ENCODE measurements at regions not wholly inside any gene's neighbourhood (a gene's known extent, or its start where the extent isn't known, plus 50 kb on each side); places are given as distances from the start of the nearest gene placed in this dataset.

DNA sequence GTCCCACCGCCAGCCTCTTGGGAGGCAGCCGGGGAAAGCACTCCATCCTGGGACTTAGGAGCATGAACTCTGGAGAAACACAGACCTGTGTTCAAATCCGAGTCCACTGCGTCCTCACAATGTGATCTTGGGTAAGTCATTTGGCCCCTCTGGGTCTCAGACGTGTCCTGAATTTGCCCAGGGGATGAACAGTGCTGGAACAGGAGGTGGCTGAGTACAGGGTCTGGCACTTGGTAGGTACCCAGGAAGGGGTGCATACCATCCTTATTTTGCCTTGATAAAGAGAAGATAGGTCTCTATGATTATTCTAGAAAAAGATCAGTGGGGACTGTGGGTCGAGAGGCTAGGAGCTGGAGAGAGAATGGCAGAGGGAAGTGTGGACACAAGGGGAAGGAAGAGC, 135.7 kb downstream of the FGF18 start:
- intact Hi-C loops (cut with micrococcal nuclease), result no loop called here
- Histone ChIP-seq H3K9me3 (ENCODE audit: control insufficient read depth in 2 of 3, low read length in 3 of 3) (no peaks in the 10 kb centered on the region), H3K36me3 (ENCODE audit: control insufficient read depth in 2 of 3, insufficient read depth in 3 of 3, low read length in 3 of 3) (no peaks in the 10 kb centered on the region), H3K4me3 (ENCODE audit: low read length) (no peak overlapping the region), H3K4me1 (ENCODE audit: control insufficient read depth in 2 of 2, insufficient read depth in 2 of 2, low read length in 2 of 2) (no peaks in the 10 kb centered on the region), H3K27ac (ENCODE audit: low read depth, low read length) (no peak overlapping the region), H3K27me3 (ENCODE audit: control insufficient read depth in 2 of 2, insufficient read depth in 2 of 2, low read length in 2 of 2) (no peaks in the 10 kb centered on the region)
- Mint-ChIP-seq H3K4me1 (no peaks in the 10 kb centered on the region), H3K9me3 (peaks cover 0 to 21% (median 4%) of the 10 kb centered on the region in 11 donors), H3K27me3 (peaks cover 0 to 8% (median 4%) of the 10 kb centered on the region in 5 donors), H3K4me3 (no peak overlapping the region), H3K36me3 (no peaks in the 10 kb centered on the region), H3K27ac (no peak overlapping the region)
- ATAC-seq (no peak), DNase-seq (no peak)
- ChIA-PET CTCF (no interaction called here), POLR2A (no interaction called here)

DNA sequence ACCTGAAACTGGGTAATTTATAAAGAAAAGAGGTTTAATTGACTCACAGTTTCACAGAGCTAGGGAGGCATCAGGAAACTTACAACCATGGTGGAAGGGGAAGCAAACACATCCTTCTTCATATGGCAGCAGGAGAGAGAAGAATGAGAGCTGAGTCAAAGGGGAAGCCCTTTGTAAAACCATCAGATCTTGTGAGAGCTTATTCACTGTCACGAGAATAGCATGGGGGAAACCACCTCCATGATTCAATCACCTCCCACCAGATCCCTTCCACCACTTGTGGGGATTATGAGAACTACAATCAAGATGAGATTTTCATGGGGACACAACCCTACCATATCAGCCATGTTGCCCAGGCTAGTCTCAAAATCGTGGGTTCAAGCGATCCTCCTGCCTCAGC, 143.4 kb downstream of the FGF18 start:
- POLR2A ChIA-PET, result no interaction called here
- no peak overlapping the region for H3K27ac Mint-ChIP-seq
- CTCF ChIA-PET, result no interaction called here
- H3K36me3 Mint-ChIP-seq, result peaks cover 0 to 4% (median 0%) of the 10 kb centered on the region in 5 donors
- no peaks in the 10 kb centered on the region for H3K27me3 ChIP-seq (ENCODE audit: control insufficient read depth in 2 of 2, insufficient read depth in 2 of 2, low read length in 2 of 2)
- no peaks in the 10 kb centered on the region for H3K36me3 ChIP-seq (ENCODE audit: control insufficient read depth in 2 of 3, insufficient read depth in 3 of 3, low read length in 3 of 3)
- H3K9me3 Mint-ChIP-seq, result peaks cover 0 to 20% (median 9%) of the 10 kb centered on the region in 11 donors
- H3K4me1 Mint-ChIP-seq, result no peaks in the 10 kb centered on the region
- no peak overlapping the region for H3K27ac ChIP-seq (ENCODE audit: low read depth, low read length)
- H3K27me3 Mint-ChIP-seq, result peaks cover 0 to 28% (median 19%) of the 10 kb centered on the region in 5 donors
- H3K4me3 Mint-ChIP-seq, result no peak overlapping the region
- intact Hi-C loops (cut with micrococcal nuclease), result no loop called here
- no peaks in the 10 kb centered on the region for H3K9me3 ChIP-seq (ENCODE audit: control insufficient read depth in 2 of 3, low read length in 3 of 3)
- no peaks in the 10 kb centered on the region for H3K4me1 ChIP-seq (ENCODE audit: control insufficient read depth in 2 of 2, insufficient read depth in 2 of 2, low read length in 2 of 2)
- ATAC-seq (no peak), DNase-seq (no peak)
- no peak overlapping the region for H3K4me3 ChIP-seq (ENCODE audit: low read length)

- Mint-ChIP-seq H3K27me3 (peaks cover 0 to 39% (median 19%) of the 10 kb centered on the region in 5 donors), H3K36me3 (peaks cover 0 to 19% (median 4%) of the 10 kb centered on the region in 5 donors), H3K4me1 (peaks cover 0 to 1% (median 0%) of the 10 kb centered on the region in 7 donors), H3K9me3 (peaks cover 6 to 58% (median 31%) of the 10 kb centered on the region in 11 donors), H3K4me3 (no peak overlapping the region), H3K27ac (no peak overlapping the region)
- POLR2A ChIA-PET, result no interaction called here
- intact Hi-C loops (cut with micrococcal nuclease), result no loop called here
- no peaks in the 10 kb centered on the region for H3K36me3 ChIP-seq (ENCODE audit: control insufficient read depth in 2 of 3, insufficient read depth in 3 of 3, low read length in 3 of 3)
- no peak overlapping the region for H3K4me3 ChIP-seq (ENCODE audit: low read length)
- CTCF ChIA-PET, result no interaction called here
- ATAC-seq (no peak), DNase-seq (no peak)
- no peaks in the 10 kb centered on the region for H3K27me3 ChIP-seq (ENCODE audit: control insufficient read depth in 2 of 2, insufficient read depth in 2 of 2, low read length in 2 of 2)
- H3K27ac ChIP-seq (ENCODE audit: low read depth, low read length), result no peak overlapping the region
- no peaks in the 10 kb centered on the region for H3K4me1 ChIP-seq (ENCODE audit: control insufficient read depth in 2 of 2, insufficient read depth in 2 of 2, low read length in 2 of 2)
- H3K9me3 ChIP-seq (ENCODE audit: control insufficient read depth in 2 of 3, low read length in 3 of 3), result peaks cover 0 to 6% (median 0%) of the 10 kb centered on the region in 3 experiments
These were observed 148.9 kb downstream of the FGF18 start for GRCh38 chr5:171568389-171568788.

GRCh38 chr5:171569065-171569712, 149.7 kb downstream of the FGF18 start:
- no peak for DNase-seq
- H3K9me3 Mint-ChIP-seq, result peaks cover 6 to 54% (median 31%) of the 10 kb centered on the region in 11 donors
- intact Hi-C loops (cut with micrococcal nuclease), result no loop called here

GRCh38 chr5:171570244-171570825, 150.9 kb downstream of the FGF18 start:
- DNase-seq (no peak), ATAC-seq (no peak)
- intact Hi-C loops (cut with micrococcal nuclease), result no loop called here
- H3K36me3 ChIP-seq (ENCODE audit: control insufficient read depth in 2 of 3, insufficient read depth in 3 of 3, low read length in 3 of 3), result no peaks in the 10 kb centered on the region
- H3K27me3 Mint-ChIP-seq, result peaks cover 0 to 39% (median 26%) of the 10 kb centered on the region in 5 donors
- H3K9me3 Mint-ChIP-seq, result peaks cover 6 to 58% (median 31%) of the 10 kb centered on the region in 11 donors
- POLR2A ChIA-PET, result no interaction called here
- peaks cover 0 to 1% (median 0%) of the 10 kb centered on the region in 7 donors for H3K4me1 Mint-ChIP-seq
- no peaks in the 10 kb centered on the region for H3K27me3 ChIP-seq (ENCODE audit: control insufficient read depth in 2 of 2, insufficient read depth in 2 of 2, low read length in 2 of 2)
- no peak overlapping the region for H3K27ac ChIP-seq (ENCODE audit: low read depth, low read length)
- peaks cover 0 to 19% (median 4%) of the 10 kb centered on the region in 5 donors for H3K36me3 Mint-ChIP-seq
- H3K4me1 ChIP-seq (ENCODE audit: control insufficient read depth in 2 of 2, insufficient read depth in 2 of 2, low read length in 2 of 2), result no peaks in the 10 kb centered on the region
- CTCF ChIA-PET, result no interaction called here
- peaks cover 0 to 6% (median 0%) of the 10 kb centered on the region in 3 experiments for H3K9me3 ChIP-seq (ENCODE audit: control insufficient read depth in 2 of 3, low read length in 3 of 3)
- H3K4me3 Mint-ChIP-seq, result no peak overlapping the region
- no peak overlapping the region for H3K27ac Mint-ChIP-seq
- H3K4me3 ChIP-seq (ENCODE audit: low read length), result no peak overlapping the region

More at GRCh38 chr5:171569065-171569712, 149.7 kb downstream of the FGF18 start:
- H3K27ac ChIP-seq (ENCODE audit: low read depth, low read length), result no peak overlapping the region
- H3K36me3 ChIP-seq (ENCODE audit: control insufficient read depth in 2 of 3, insufficient read depth in 3 of 3, low read length in 3 of 3), result no peaks in the 10 kb centered on the region
- Mint-ChIP-seq H3K4me1 (peaks cover 0 to 1% (median 0%) of the 10 kb centered on the region in 7 donors), H3K27me3 (peaks cover 0 to 39% (median 19%) of the 10 kb centered on the region in 5 donors), H3K36me3 (peaks cover 0 to 19% (median 4%) of the 10 kb centered on the region in 5 donors), H3K27ac (no peak overlapping the region), H3K4me3 (no peak overlapping the region)
- no peaks in the 10 kb centered on the region for H3K4me1 ChIP-seq (ENCODE audit: control insufficient read depth in 2 of 2, insufficient read depth in 2 of 2, low read length in 2 of 2)
- ChIA-PET POLR2A (no interaction called here), CTCF (no interaction called here)
- no peak for ATAC-seq
- no peaks in the 10 kb centered on the region for H3K27me3 ChIP-seq (ENCODE audit: control insufficient read depth in 2 of 2, insufficient read depth in 2 of 2, low read length in 2 of 2)
- H3K4me3 ChIP-seq (ENCODE audit: low read length), result no peak overlapping the region
- peaks cover 0 to 6% (median 0%) of the 10 kb centered on the region in 3 experiments for H3K9me3 ChIP-seq (ENCODE audit: control insufficient read depth in 2 of 3, low read length in 3 of 3)

DNA sequence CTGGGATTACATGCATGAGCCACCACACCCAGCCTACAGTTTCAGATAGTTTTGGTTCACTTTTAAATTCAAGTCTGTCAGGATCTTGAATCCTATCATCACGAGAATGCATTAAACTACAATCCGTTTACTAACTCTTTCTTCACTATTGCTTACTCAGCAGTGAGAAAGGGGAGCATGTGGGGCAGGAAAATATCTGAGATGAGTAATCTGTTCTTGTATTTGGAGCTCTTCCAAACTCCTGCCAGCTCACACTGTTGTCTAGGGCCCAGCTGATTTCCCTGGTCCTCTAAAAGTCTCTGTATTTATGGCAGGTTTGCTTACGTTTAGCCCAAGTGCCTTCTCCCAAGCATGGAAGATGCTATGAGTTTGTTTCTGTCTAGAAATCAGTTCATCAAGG, 152.2 kb downstream of the FGF18 start:
- peaks cover 0 to 1% (median 0%) of the 10 kb centered on the region in 7 donors for H3K4me1 Mint-ChIP-seq
- peaks cover 0 to 6% (median 0%) of the 10 kb centered on the region in 3 experiments for H3K9me3 ChIP-seq (ENCODE audit: control insufficient read depth in 2 of 3, low read length in 3 of 3)
- intact Hi-C loops (cut with micrococcal nuclease), result no loop called here
- H3K27ac Mint-ChIP-seq, result no peak overlapping the region
- no peak for DNase-seq
- peaks cover 0 to 19% (median 5%) of the 10 kb centered on the region in 5 donors for H3K36me3 Mint-ChIP-seq
- no peaks in the 10 kb centered on the region for H3K27me3 ChIP-seq (ENCODE audit: control insufficient read depth in 2 of 2, insufficient read depth in 2 of 2, low read length in 2 of 2)
- no peaks in the 10 kb centered on the region for H3K4me1 ChIP-seq (ENCODE audit: control insufficient read depth in 2 of 2, insufficient read depth in 2 of 2, low read length in 2 of 2)
- no peak overlapping the region for H3K4me3 ChIP-seq (ENCODE audit: low read length)
- ChIA-PET POLR2A (no interaction called here), CTCF (no interaction called here)
- no peak overlapping the region for H3K4me3 Mint-ChIP-seq
- no peaks in the 10 kb centered on the region for H3K36me3 ChIP-seq (ENCODE audit: control insufficient read depth in 2 of 3, insufficient read depth in 3 of 3, low read length in 3 of 3)
- ATAC-seq, result no peak
- peaks cover 0 to 35% (median 23%) of the 10 kb centered on the region in 5 donors for H3K27me3 Mint-ChIP-seq
- no peak overlapping the region for H3K27ac ChIP-seq (ENCODE audit: low read depth, low read length)
- peaks cover 8 to 67% (median 31%) of the 10 kb centered on the region in 11 donors for H3K9me3 Mint-ChIP-seq

GRCh38 chr5:171573021-171573420, 153.6 kb downstream of the FGF18 start:
- POLR2A ChIA-PET, result no interaction called here
- H3K4me1 Mint-ChIP-seq, result peaks cover 0 to 1% (median 0%) of the 10 kb centered on the region in 7 donors

More at GRCh38 chr5:171573021-171573420, 153.6 kb downstream of the FGF18 start:
- DNase-seq (no peak), ATAC-seq (no peak)
- Histone ChIP-seq H3K27me3 (ENCODE audit: control insufficient read depth in 2 of 2, insufficient read depth in 2 of 2, low read length in 2 of 2) (no peaks in the 10 kb centered on the region), H3K4me1 (ENCODE audit: control insufficient read depth in 2 of 2, insufficient read depth in 2 of 2, low read length in 2 of 2) (no peaks in the 10 kb centered on the region), H3K4me3 (ENCODE audit: low read length) (no peak overlapping the region), H3K9me3 (ENCODE audit: control insufficient read depth in 2 of 3, low read length in 3 of 3) (peaks cover 0 to 6% (median 0%) of the 10 kb centered on the region in 3 experiments), H3K27ac (ENCODE audit: low read depth, low read length) (no peak overlapping the region), H3K36me3 (ENCODE audit: control insufficient read depth in 2 of 3, insufficient read depth in 3 of 3, low read length in 3 of 3) (no peaks in the 10 kb centered on the region)
- H3K27ac Mint-ChIP-seq, result no peak overlapping the region
- H3K4me3 Mint-ChIP-seq, result no peak overlapping the region
- peaks cover 0 to 19% (median 5%) of the 10 kb centered on the region in 5 donors for H3K36me3 Mint-ChIP-seq
- peaks cover 11 to 60% (median 23%) of the 10 kb centered on the region in 11 donors for H3K9me3 Mint-ChIP-seq
- peaks cover 0 to 25% (median 21%) of the 10 kb centered on the region in 5 donors for H3K27me3 Mint-ChIP-seq
- CTCF ChIA-PET, result no interaction called here
- intact Hi-C loops (cut with micrococcal nuclease), result no loop called here
